ENCODE measurements at regions not wholly inside any gene's neighbourhood (a gene's known extent, or its start where the extent isn't known, plus 50 kb on each side); places are given as distances from the start of the nearest gene placed in this dataset.

DNA sequence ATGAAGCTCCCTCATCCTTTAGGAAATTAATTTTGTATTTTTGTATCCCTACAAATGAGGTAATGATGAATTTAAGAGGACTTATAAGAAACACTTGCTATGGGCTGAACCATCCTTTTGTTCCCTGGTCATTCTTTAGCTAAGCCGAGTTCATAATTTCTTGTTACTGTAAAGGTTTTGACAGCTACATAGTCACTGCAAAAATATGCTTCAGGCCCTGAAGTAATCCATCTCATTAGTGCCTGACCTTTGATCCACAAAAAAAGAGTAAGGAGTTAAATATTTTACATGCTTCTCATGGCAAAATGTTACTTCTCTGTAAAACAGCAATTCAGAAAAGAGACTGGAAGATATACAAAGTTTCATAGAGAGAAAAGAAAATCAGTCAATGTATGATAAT lies 290.6 kb upstream of the SLIT2 start:
- Histone ChIP-seq H3K27ac (no peak overlapping the region), H3K27me3 (replicated peaks in 1 of 7) (no peaks in the 10 kb centered on the region), H3K9me3 (peaks cover 0 to 18% (median 8%) of the 10 kb centered on the region in 8 donors), H3K4me1 (no peaks in the 10 kb centered on the region), H3K36me3 (no peaks in the 10 kb centered on the region), H3K4me3 (no peak overlapping the region)
- DNase-seq, result no peak
- intact Hi-C loops (cut with DNase I; ENCODE audit: low total_unique reads), result no loop called here
- 69 to 91% (median 79%) methylated on average over 1 of the region's 1 CpG for WGBS, 5 donors
- TF ChIP-seq POLR2AphosphoS5 (IDR thresholded peaks at IDR 0.05) (no peak), POLR2A (IDR thresholded peaks at IDR 0.05) (no peak)
- TF ChIP-seq, protein P1, sequence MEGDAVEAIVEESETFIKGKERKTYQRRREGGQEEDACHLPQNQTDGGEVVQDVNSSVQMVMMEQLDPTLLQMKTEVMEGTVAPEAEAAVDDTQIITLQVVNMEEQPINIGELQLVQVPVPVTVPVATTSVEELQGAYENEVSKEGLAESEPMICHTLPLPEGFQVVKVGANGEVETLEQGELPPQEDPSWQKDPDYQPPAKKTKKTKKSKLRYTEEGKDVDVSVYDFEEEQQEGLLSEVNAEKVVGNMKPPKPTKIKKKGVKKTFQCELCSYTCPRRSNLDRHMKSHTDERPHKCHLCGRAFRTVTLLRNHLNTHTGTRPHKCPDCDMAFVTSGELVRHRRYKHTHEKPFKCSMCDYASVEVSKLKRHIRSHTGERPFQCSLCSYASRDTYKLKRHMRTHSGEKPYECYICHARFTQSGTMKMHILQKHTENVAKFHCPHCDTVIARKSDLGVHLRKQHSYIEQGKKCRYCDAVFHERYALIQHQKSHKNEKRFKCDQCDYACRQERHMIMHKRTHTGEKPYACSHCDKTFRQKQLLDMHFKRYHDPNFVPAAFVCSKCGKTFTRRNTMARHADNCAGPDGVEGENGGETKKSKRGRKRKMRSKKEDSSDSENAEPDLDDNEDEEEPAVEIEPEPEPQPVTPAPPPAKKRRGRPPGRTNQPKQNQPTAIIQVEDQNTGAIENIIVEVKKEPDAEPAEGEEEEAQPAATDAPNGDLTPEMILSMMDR (IDR thresholded peaks at IDR 0.05 in 8 of 11, conservative IDR thresholded peaks at IDR 0.05 in 3 of 11), result no peak

DNA sequence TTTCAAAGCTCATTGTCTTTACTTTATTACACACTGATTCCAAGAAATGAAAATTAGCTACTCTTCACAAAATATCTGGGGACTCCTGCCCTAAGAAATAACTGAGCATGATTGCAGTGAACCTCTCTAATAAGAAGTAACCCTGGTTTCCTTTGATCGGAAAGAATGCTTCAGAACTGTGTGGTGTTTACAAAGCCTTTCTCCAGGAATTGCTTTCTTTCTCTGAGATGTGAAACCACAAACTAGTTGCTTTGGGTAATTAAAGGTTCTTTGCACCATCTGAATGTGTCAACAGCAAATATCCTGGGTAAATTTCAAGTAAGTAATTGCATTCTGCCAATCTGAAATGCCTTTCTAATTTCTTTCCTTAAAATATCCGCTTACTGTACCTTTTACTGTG lies 292.9 kb upstream of the SLIT2 start:
- 58 to 89% (median 82%) methylated on average over 2 of the region's 2 CpGs for WGBS, 5 donors
- intact Hi-C loops (cut with DNase I; ENCODE audit: low total_unique reads), result no loop called here
- Histone ChIP-seq H3K27me3 (replicated peaks in 1 of 7) (no peaks in the 10 kb centered on the region), H3K9me3 (peaks cover 0 to 8% (median 0%) of the 10 kb centered on the region in 8 donors), H3K27ac (no peak overlapping the region), H3K4me1 (no peaks in the 10 kb centered on the region), H3K36me3 (no peaks in the 10 kb centered on the region), H3K4me3 (no peak overlapping the region)
- no peak for DNase-seq
- TF ChIP-seq, protein P1 (IDR thresholded peaks at IDR 0.05 in 8 of 11, conservative IDR thresholded peaks at IDR 0.05 in 3 of 11), result no peak
- TF ChIP-seq POLR2AphosphoS5 (IDR thresholded peaks at IDR 0.05) (no peak), POLR2A (IDR thresholded peaks at IDR 0.05) (no peak)

DNA sequence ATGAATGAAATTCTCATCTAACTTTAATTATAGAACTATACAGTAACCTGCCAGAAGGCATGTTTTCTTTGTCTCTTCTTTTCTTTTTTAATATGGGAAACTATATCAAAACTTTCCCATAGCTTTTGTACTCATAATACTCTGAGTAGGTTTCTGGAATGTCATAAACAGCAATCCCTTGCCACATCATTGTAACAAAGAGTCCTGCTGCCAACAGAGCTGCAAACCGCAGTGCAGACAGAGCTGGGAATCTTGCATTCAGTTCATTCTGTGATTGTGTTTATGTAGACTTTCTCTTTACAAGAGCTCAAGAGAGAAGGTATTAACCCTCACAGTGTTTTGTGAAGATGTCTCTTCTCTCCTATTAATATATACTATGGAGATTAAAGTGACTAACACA lies 304.4 kb upstream of the SLIT2 start:
- Histone ChIP-seq H3K27me3 (replicated peaks in 1 of 7) (no peaks in the 10 kb centered on the region), H3K36me3 (no peaks in the 10 kb centered on the region), H3K4me1 (peaks cover 0 to 3% (median 0%) of the 10 kb centered on the region in 6 donors), H3K4me3 (no peak overlapping the region), H3K27ac (no peak overlapping the region), H3K9me3 (peaks cover 0 to 9% (median 0%) of the 10 kb centered on the region in 8 donors)
- intact Hi-C loops (cut with DNase I; ENCODE audit: low total_unique reads), result no loop called here
- no peak for TF ChIP-seq POLR2A (IDR thresholded peaks at IDR 0.05)
- no peak for TF ChIP-seq POLR2AphosphoS5 (IDR thresholded peaks at IDR 0.05)
- TF ChIP-seq, protein P1 (IDR thresholded peaks at IDR 0.05 in 8 of 11, conservative IDR thresholded peaks at IDR 0.05 in 3 of 11), result no peak
- WGBS, 5 donors, result 74 to 94% (median 88%) methylated on average over 1 of the region's 1 CpG
- no peak for DNase-seq

DNA sequence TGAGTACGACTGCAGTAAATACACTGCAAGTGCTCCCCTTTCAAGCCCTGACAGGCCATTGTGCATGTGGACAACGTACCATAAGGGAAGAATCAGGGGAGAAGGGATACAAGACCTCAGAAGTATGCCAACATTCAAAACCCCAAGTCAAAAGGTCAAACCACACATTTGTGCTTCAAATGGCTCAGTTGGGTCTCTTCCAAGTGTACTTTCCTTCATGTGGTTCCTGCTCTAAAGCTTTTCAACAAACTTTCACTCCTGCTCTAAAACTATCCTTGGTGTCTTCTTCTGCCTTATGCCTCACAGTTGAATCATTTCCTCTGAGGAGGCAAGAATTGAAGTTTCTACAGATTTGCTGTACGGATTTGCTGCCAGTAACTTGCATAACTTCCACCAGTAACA lies 305.7 kb upstream of the SLIT2 start:
- TF ChIP-seq POLR2A (IDR thresholded peaks at IDR 0.05) (no peak), POLR2AphosphoS5 (IDR thresholded peaks at IDR 0.05) (no peak)
- TF ChIP-seq, protein P1 (IDR thresholded peaks at IDR 0.05 in 8 of 11, conservative IDR thresholded peaks at IDR 0.05 in 3 of 11), result no peak
- DNase-seq, result no peak
- H3K27ac ChIP-seq, result no peak overlapping the region
- peaks cover 0 to 3% (median 0%) of the 10 kb centered on the region in 6 donors for H3K4me1 ChIP-seq
- no peaks in the 10 kb centered on the region for H3K36me3 ChIP-seq
- intact Hi-C loops (cut with DNase I; ENCODE audit: low total_unique reads), result no loop called here
- H3K27me3 ChIP-seq (replicated peaks in 1 of 7), result no peaks in the 10 kb centered on the region
- H3K9me3 ChIP-seq, result peaks cover 0 to 9% (median 0%) of the 10 kb centered on the region in 8 donors
- H3K4me3 ChIP-seq, result no peak overlapping the region
- WGBS, 5 donors, result 41 to 75% (median 64%) methylated on average over 3 of the region's 3 CpGs
